CD4-positive, alpha-beta T cell treated with Interleukin-6 at 100 ng/mL for 8 hours (primary cell): ENCODE measurements at regions not wholly inside any gene's neighbourhood (a gene's known extent, or its start where the extent isn't known, plus 50 kb on each side); places are given as distances from the start of the nearest gene placed in this dataset.
"Not testable (repeated sequence)": the region's sequence is repeated elsewhere in the genome, so short reads cannot be mapped to it uniquely, and the experiment has no call there.

Source experiments
- DNase-seq: peaks from one replicate; pipeline ENCODE4 v3.0.0-alpha.2; 2020; ENCODE audit warnings: mixed read lengths, low spot score

GRCh38 chr4:25981749-25982148 is 67.7 kb downstream of the SMIM20 start:
- no peak for DNase-seq

GRCh38 chr4:25982962-25983361 is 68.9 kb downstream of the SMIM20 start:
- DNase-seq = no peak

- no peak for DNase-seq
Measured at GRCh38 chr4:25984266-25984665, 70.2 kb downstream of the SMIM20 start.

- DNase-seq = no peak
Measured at GRCh38 chr4:25984796-25985195, 70.8 kb downstream of the SMIM20 start.

- no peak for DNase-seq
Measured at GRCh38 chr4:25986807-25987206, 72.8 kb downstream of the SMIM20 start.

- DNase-seq = no peak
Measured at GRCh38 chr4:25991340-25991739, 77.3 kb downstream of the SMIM20 start.

- no peak for DNase-seq
Measured at GRCh38 chr4:25993395-25994185, 79.6 kb downstream of the SMIM20 start.

- DNase-seq = not testable (repeated sequence)
Measured at GRCh38 chr4:25994577-25994976, 80.6 kb downstream of the SMIM20 start.

GRCh38 chr4:26000274-26000950 is 86.4 kb downstream of the SMIM20 start:
- no peak for DNase-seq

- DNase-seq = no peak
Measured at GRCh38 chr4:26001413-26001812, 87.4 kb downstream of the SMIM20 start.

- DNase-seq = no peak
Measured at GRCh38 chr4:26001816-26002215, 87.8 kb downstream of the SMIM20 start.

GRCh38 chr4:26003056-26003455 is 89.0 kb downstream of the SMIM20 start:
- no peak for DNase-seq

GRCh38 chr4:26004290-26004689 is 90.3 kb downstream of the SMIM20 start:
- DNase-seq = no peak

GRCh38 chr4:26005764-26006163 is 91.7 kb downstream of the SMIM20 start:
- DNase-seq = no peak

GRCh38 chr4:26008737-26009136 is 94.7 kb downstream of the SMIM20 start:
- DNase-seq = no peak

GRCh38 chr4:26009502-26009901 is 95.5 kb downstream of the SMIM20 start:
- no peak for DNase-seq

- DNase-seq = no peak
Measured at GRCh38 chr4:26010304-26010703, 96.3 kb downstream of the SMIM20 start.

GRCh38 chr4:26013629-26014028 is 99.6 kb downstream of the SMIM20 start:
- no peak for DNase-seq

- no peak for DNase-seq
Measured at GRCh38 chr4:26015133-26015651, 101.2 kb downstream of the SMIM20 start.

- DNase-seq = no peak
Measured at GRCh38 chr4:26015906-26016305, 101.9 kb downstream of the SMIM20 start.

GRCh38 chr4:26017531-26017930 is 103.5 kb downstream of the SMIM20 start:
- no peak for DNase-seq

GRCh38 chr4:26017961-26018700 is 104.1 kb downstream of the SMIM20 start:
- not testable (repeated sequence) for DNase-seq
